Endothelial cell of umbilical vein (primary cell): ENCODE measurements at regions not wholly inside any gene's neighbourhood (a gene's known extent, or its start where the extent isn't known, plus 50 kb on each side); places are given as distances from the start of the nearest gene placed in this dataset.

Experiments
- BruUV-seq: library from RNA; stranded (reverse); fragments of 400-500 nt; replicated peaks from 2 replicates; lab custom pipeline; 2021; lab: Mats Ljungman, UMichigan
- CTCF ChIA-PET: fragments of 300-600, 350-600 bp; sonication (Branson Sonifier 250); formaldehyde crosslinking; loops from one replicate; lab custom pipeline; 2021; ENCODE audit warnings: antibody characterized with exemption, inconsistent platforms; lab: Charles Lee
- POLR2A ChIA-PET: fragments of 300-600, 350-600 bp; sonication (Branson Sonifier 250); formaldehyde crosslinking; loops from one replicate; lab custom pipeline; 2021; ENCODE audit warnings: antibody characterized with exemption, inconsistent platforms; lab: Charles Lee
- DNase-seq: peaks from one replicate; pipeline ENCODE4 v3.0.0-alpha.2; 2011; ENCODE audit warnings: low read depth, low spot score
- FAIRE-seq: peaks from 2 replicates; lab custom pipeline; 2011; peaks lifted over from hg19 to GRCh38; lab: Jason Lieb, UNC
- H2AFZ ChIP-seq: 2 replicates; pipeline ENCODE4 v1.6.0; 2012; ENCODE audit warnings: low read depth, low read length, control low read depth, inconsistent platforms
- H3K27ac ChIP-seq: 2 replicates; pipeline ENCODE4 v1.5.1; 2011; ENCODE audit warnings: low read depth, mild to moderate bottlenecking, control low read depth, low read length, moderate library complexity; ENCODE audit not compliant: insufficient read depth
- H3K27me3 ChIP-seq, 2 experiments: 2 replicates each; pipeline versions ENCODE4 v1.6.0 to v1.6.1; 2011; ENCODE audit warnings: low read length in 2 of 2, mixed read lengths in 1 of 2; ENCODE audit not compliant: control insufficient read depth in 2 of 2, insufficient read depth in 2 of 2
- H3K36me3 ChIP-seq, 2 experiments: 2 replicates in 1 of 2; 3 replicates in 1 of 2; pipeline ENCODE4 v1.5.1; 2011; ENCODE audit warnings: low read length in 2 of 2, mild to moderate bottlenecking in 1 of 2, moderate library complexity in 1 of 2; ENCODE audit not compliant: control insufficient read depth in 2 of 2, insufficient read depth in 2 of 2; ENCODE audit errors: extremely low read depth in 1 of 2
- H3K4me1 ChIP-seq: 3 replicates; pipeline ENCODE4 v1.5.1; 2011; ENCODE audit warnings: mild to moderate bottlenecking, low read length; ENCODE audit not compliant: control insufficient read depth, insufficient read depth; ENCODE audit errors: extremely low read depth
- H3K4me2 ChIP-seq: 2 replicates; pipeline ENCODE4 v1.6.1; 2011; ENCODE audit warnings: low read length, control low read depth, mixed read lengths; ENCODE audit not compliant: insufficient read depth
- H3K4me3 ChIP-seq, 3 experiments: fragments of 200-600 bp in 1 of 3; sonication (generic), shearing (Covaris generic) in 1 of 3; replicated peaks in 1 of 3; 2 replicates each; pipeline ENCODE4 v1.5.1; 2011 to 2016; ENCODE audit warnings: control low read depth in 3 of 3, low read length in 3 of 3, mild to moderate bottlenecking in 2 of 3, inconsistent platforms in 1 of 3, low read depth in 1 of 3, moderate library complexity in 1 of 3; ENCODE audit not compliant: insufficient read depth in 1 of 3
- H3K79me2 ChIP-seq: 2 replicates; pipeline ENCODE4 v1.6.0; 2012; ENCODE audit warnings: low read length, inconsistent platforms; ENCODE audit not compliant: control insufficient read depth, insufficient read depth
- H3K9ac ChIP-seq: replicated peaks from 2 replicates; pipeline ENCODE3; 2011; ENCODE audit warnings: low read length, control low read depth; ENCODE audit not compliant: insufficient read depth; ENCODE audit errors: extremely low read depth
- H3K9me1 ChIP-seq: replicated peaks from 3 replicates; pipeline ENCODE4 v1.6.0; 2011; ENCODE audit warnings: mild to moderate bottlenecking, low read length; ENCODE audit not compliant: control insufficient read depth, insufficient read depth; ENCODE audit errors: extremely low read depth
- H3K9me3 ChIP-seq: replicated peaks from 2 replicates; pipeline ENCODE4 v1.5.1; 2012; ENCODE audit warnings: low read length, inconsistent platforms; ENCODE audit not compliant: control insufficient read depth, insufficient read depth
- H4K20me1 ChIP-seq: replicated peaks from 2 replicates; pipeline ENCODE3; 2011; ENCODE audit warnings: mild to moderate bottlenecking, low read length; ENCODE audit not compliant: control insufficient read depth, insufficient read depth; ENCODE audit errors: extremely low read depth
- EZH2 ChIP-seq: IDR thresholded peaks from 2 replicates; pipeline ENCODE4 v1.6.1; 2012; ENCODE audit warnings: borderline replicate concordance, low read depth, mild to moderate bottlenecking, moderate library complexity, low read length, inconsistent platforms; ENCODE audit not compliant: severe bottlenecking
- FOS ChIP-seq: IDR thresholded peaks from 2 replicates; pipeline ENCODE4 v1.6.1; 2011; ENCODE audit warnings: mild to moderate bottlenecking, low read length, moderate library complexity, borderline replicate concordance; ENCODE audit not compliant: insufficient read depth
- GATA2 ChIP-seq: IDR thresholded peaks from 2 replicates; pipeline ENCODE4 v1.7.0; 2011; ENCODE audit warnings: low read depth, mild to moderate bottlenecking, moderate library complexity, mixed read lengths, low read length; ENCODE audit not compliant: insufficient read length, insufficient read depth
- JUN ChIP-seq: IDR thresholded peaks from 2 replicates; pipeline ENCODE4 v1.6.1; 2011; ENCODE audit warnings: borderline replicate concordance, low read depth; ENCODE audit not compliant: insufficient read length, insufficient read depth
- MYC ChIP-seq: IDR thresholded peaks from one replicate; pipeline ENCODE4 v1.6.1; 2011; ENCODE audit warnings: mild to moderate bottlenecking, low read depth, low read length
- POLR2A ChIP-seq: IDR thresholded peaks from 2 replicates; pipeline ENCODE4 v1.6.1; 2012; ENCODE audit warnings: low read depth, mild to moderate bottlenecking, control low read depth, low read length
- POLR2AphosphoS5 ChIP-seq: IDR thresholded peaks from 2 replicates; pipeline ENCODE4 v1.6.1; 2012; ENCODE audit warnings: low read depth, mild to moderate bottlenecking, control low read depth, low read length, moderate library complexity; ENCODE audit not compliant: insufficient read depth
- dilution Hi-C: fragments of 300-500 bp; cut with MboI; formaldehyde crosslinking; loops from one replicate; pipeline ENCODE4 v1.15.0; 2019; ENCODE audit warnings: low sequenced_read_pairs; ENCODE audit not compliant: extremely low pct_ligation_motif_present
- intact Hi-C: fragments of 100-400 bp; cut with micrococcal nuclease; formaldehyde crosslinking; loops from one replicate; pipeline ENCODE4 v1.10.0; 2022
- TF ChIP-seq, protein P1 (sequence below), 2 donors: IDR thresholded peaks; 1 replicate in 1 of 2; 2 replicates in 1 of 2; pipeline ENCODE4 v1.5.1; 2011; ENCODE audit warnings: low read length in 2 of 2, mild to moderate bottlenecking in 2 of 2, moderate library complexity in 2 of 2, control low read depth in 1 of 2, inconsistent platforms in 1 of 2, low read depth in 1 of 2; ENCODE audit not compliant: insufficient read depth in 1 of 2; ENCODE audit errors: extremely low read depth in 1 of 2
- TF ChIP-seq, protein P2 (sequence below): IDR thresholded peaks from 2 replicates; pipeline ENCODE4 v1.6.1; 2011; ENCODE audit not compliant: insufficient read depth, insufficient read length

DNA sequence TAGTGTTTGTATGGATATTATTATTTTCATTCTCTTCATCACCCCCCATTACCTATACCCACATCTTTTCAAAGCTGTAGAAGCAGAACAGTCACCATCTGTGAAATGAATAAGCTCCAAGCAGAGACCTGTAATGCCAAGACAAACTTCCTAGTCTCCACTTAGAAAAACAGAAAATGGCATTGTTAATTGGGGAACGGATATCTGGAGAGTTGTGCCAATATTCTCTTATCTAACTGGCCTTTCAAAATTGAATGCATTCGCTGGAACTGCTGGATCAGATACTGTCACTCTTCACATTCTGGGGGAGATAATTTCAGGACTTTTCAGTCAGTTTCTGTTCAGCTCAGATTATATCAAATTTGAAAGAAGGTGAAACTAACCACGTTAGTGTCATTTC lies 464.4 kb upstream of the GOT2 start:
- no peaks in the 10 kb centered on the region for H3K9me3 ChIP-seq
- H3K79me2 ChIP-seq = no peaks in the 10 kb centered on the region
- H3K4me1 ChIP-seq = peaks cover 25% of the 10 kb centered on the region
- intact Hi-C loops (loop anchor here (1.0 to 10.0 kb wide), 5 partner anchors 13 to 1006 kb away; no protein-coding TSS in a partner anchor), dilution Hi-C loops (no loop called here)
- DNase-seq (peak; percentile 95), FAIRE-seq (peak; percentile 92)
- POLR2A ChIA-PET = interaction anchor here (0.6 to 1.7 kb wide), 5 partner anchors 9 to 916 kb away, joined by 3 to 13 read pairs (median 5); no protein-coding TSS in a partner anchor
- H3K36me3 ChIP-seq = no peaks in the 10 kb centered on the region
- TF ChIP-seq, protein P1, sequence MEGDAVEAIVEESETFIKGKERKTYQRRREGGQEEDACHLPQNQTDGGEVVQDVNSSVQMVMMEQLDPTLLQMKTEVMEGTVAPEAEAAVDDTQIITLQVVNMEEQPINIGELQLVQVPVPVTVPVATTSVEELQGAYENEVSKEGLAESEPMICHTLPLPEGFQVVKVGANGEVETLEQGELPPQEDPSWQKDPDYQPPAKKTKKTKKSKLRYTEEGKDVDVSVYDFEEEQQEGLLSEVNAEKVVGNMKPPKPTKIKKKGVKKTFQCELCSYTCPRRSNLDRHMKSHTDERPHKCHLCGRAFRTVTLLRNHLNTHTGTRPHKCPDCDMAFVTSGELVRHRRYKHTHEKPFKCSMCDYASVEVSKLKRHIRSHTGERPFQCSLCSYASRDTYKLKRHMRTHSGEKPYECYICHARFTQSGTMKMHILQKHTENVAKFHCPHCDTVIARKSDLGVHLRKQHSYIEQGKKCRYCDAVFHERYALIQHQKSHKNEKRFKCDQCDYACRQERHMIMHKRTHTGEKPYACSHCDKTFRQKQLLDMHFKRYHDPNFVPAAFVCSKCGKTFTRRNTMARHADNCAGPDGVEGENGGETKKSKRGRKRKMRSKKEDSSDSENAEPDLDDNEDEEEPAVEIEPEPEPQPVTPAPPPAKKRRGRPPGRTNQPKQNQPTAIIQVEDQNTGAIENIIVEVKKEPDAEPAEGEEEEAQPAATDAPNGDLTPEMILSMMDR (IDR thresholded peaks at IDR 0.05; ENCODE audit: extremely low read depth in 1 of 2, insufficient read depth in 1 of 2, low read depth in 1 of 2, low read length in 2 of 2) = no peak
- TF ChIP-seq MYC = no peak
- peak; percentile 49 for TF ChIP-seq JUN
- TF ChIP-seq, protein P2, sequence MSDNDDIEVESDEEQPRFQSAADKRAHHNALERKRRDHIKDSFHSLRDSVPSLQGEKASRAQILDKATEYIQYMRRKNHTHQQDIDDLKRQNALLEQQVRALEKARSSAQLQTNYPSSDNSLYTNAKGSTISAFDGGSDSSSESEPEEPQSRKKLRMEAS = no peak
- TF ChIP-seq FOS = peak; percentile 27
- peak; percentile 72 for TF ChIP-seq POLR2A
- TF ChIP-seq POLR2AphosphoS5 = peak; percentile 88
- no peak for TF ChIP-seq EZH2
- TF ChIP-seq GATA2 = peak; percentile 96
- no peaks in the 10 kb centered on the region for H3K9me1 ChIP-seq
- peak overlapping the region; percentile 18 for H3K9ac ChIP-seq
- H3K27ac ChIP-seq = peak overlapping the region; percentile 51
- BruUV-seq = no TSS peak
- no peaks in the 10 kb centered on the region for H4K20me1 ChIP-seq
- peak overlapping the region; percentile 56 for H3K4me2 ChIP-seq
- CTCF ChIA-PET = interaction anchor here (1.0 to 3.2 kb wide), 5 partner anchors 9 to 384 kb away, joined by 5 to 25 read pairs (median 6); no protein-coding TSS in a partner anchor
- H3K27me3 ChIP-seq = no peaks in the 10 kb centered on the region
- no peak overlapping the region for H3K4me3 ChIP-seq
- H2AFZ ChIP-seq = no peak overlapping the region
